Activated naive CD4-positive, alpha-beta T cell treated with anti-CD3 and anti-CD28 coated beads, Interleukin-2, amount 50 U/mL, for 24 hours (primary cell): ENCODE measurements at regions not wholly inside any gene's neighbourhood (a gene's known extent, or its start where the extent isn't known, plus 50 kb on each side); places are given as distances from the start of the nearest gene placed in this dataset.

ENCODE experiments used
- H3K27ac Mint-ChIP-seq: one replicate; pipeline ENCODE4 v1.8.0; 2021; ENCODE audit warnings: mild to moderate bottlenecking, mixed read lengths
- H3K27me3 Mint-ChIP-seq: one replicate; pipeline ENCODE4 v1.8.0; 2021; ENCODE audit warnings: mixed read lengths
- H3K36me3 Mint-ChIP-seq: one replicate; pipeline ENCODE4 v1.8.0; 2021; ENCODE audit warnings: mixed read lengths
- H3K4me1 Mint-ChIP-seq: one replicate; pipeline ENCODE4 v1.8.0; 2021; ENCODE audit warnings: mixed read lengths
- H3K4me3 Mint-ChIP-seq: one replicate; pipeline ENCODE4 v1.8.0; 2021; ENCODE audit warnings: mild to moderate bottlenecking, mixed read lengths
- H3K9me3 Mint-ChIP-seq: one replicate; pipeline ENCODE4 v1.8.0; 2021; ENCODE audit warnings: mixed read lengths

DNA sequence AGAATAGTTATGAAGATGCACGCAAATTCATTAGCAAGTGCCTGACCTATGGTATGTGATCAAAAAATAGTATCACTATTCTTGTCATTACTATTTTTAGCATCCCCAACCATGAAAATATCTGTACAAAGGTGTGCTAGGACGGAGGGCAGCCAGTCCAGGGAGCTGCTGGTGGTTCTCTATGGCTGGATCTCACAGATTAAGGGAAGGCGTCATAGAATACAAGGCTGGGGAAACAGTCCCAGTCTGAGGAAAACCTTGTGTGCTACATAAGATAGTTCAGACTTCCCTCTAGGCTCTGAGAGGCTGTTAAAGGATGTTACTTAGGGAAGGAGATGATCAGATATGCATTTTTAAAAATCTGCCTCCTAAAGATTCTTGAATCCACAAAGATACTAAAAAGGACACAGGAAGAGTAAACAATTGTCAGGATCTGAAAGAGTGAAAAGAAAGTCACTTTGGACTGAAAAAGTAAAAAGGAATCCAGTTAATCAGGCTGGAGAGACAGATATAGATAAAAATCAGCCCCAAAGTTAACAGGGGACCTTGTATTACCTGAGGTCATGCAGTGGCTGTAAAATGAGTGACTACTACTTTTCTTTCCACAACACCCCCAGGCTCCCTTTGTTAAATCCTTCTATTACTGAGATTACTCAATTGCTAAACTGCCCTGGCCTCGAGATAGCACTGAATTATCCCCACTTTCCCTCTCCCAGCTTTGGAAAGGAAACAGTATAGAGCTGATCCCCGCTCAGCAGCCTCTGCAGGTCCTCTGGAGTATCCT is 108.6 kb downstream of the MAB21L3 start:
- H3K27me3 Mint-ChIP-seq, result no peaks in the 10 kb centered on the region
- no peaks in the 10 kb centered on the region for H3K4me1 Mint-ChIP-seq
- no peak overlapping the region for H3K4me3 Mint-ChIP-seq
- H3K27ac Mint-ChIP-seq, result no peak overlapping the region
- H3K36me3 Mint-ChIP-seq, result no peaks in the 10 kb centered on the region
- no peaks in the 10 kb centered on the region for H3K9me3 Mint-ChIP-seq

DNA sequence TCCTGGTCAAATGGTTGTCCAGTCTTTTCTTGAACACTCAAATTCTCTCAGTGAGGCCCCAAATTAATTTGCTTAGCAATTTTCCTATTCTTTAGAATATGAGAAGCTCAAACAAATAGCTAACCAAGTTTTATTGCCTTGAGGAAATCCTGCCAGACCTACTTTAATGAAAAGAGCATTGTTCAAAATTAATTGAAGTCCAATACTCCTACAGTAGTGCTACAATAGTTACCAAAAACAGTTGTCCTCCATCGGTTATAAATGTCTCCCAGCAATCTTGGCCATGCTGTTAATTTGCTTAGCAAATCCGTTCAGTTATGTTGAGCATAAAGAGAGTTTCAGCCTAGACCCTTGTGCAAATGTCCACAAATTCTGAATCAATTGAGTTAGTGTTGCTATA is 112.9 kb downstream of the MAB21L3 start:
- Mint-ChIP-seq H3K4me3 (no peak overlapping the region), H3K36me3 (no peaks in the 10 kb centered on the region), H3K27me3 (no peaks in the 10 kb centered on the region), H3K9me3 (no peaks in the 10 kb centered on the region), H3K27ac (no peak overlapping the region), H3K4me1 (no peaks in the 10 kb centered on the region)

DNA sequence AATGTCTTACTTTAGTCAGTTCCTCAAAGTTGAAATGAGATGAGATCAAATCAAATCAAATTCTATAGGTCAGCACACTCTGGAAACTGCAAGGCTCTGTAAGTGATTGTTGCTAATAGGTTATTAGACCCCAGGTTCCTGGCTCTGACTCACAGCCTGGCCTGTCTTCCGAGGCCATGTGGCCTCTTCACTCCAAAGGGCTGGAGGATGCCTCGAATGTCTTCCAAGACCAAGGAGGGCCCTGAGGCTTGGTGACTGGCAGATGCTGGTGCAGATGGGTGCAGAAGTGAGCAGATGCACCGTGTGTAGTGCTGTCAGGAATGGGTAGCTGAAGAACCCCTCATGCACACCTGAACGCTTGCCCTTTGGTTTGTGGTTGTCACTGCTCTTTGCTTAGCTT is 113.4 kb downstream of the MAB21L3 start:
- Mint-ChIP-seq H3K27ac (no peak overlapping the region), H3K4me1 (no peaks in the 10 kb centered on the region), H3K36me3 (no peaks in the 10 kb centered on the region), H3K27me3 (no peaks in the 10 kb centered on the region), H3K4me3 (no peak overlapping the region), H3K9me3 (no peaks in the 10 kb centered on the region)

DNA sequence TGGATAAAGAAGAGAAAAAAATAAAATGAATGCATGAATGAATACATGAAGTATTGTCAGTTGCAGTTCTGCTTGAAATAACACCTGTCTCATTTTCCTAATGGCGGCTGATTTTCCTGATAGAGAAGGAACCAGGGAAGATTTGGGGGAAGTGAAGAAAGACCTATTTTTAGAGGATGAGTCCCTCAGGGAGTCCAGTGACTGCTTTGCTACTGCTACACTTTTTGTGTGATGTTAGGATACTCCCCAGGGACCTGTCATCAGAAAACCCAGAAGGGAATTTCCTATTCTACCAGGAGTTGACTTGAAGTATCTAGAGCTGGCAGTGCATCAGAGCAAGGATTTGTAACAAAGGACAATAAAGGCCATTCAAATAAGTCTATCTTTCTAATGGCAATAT is 114.8 kb downstream of the MAB21L3 start:
- Mint-ChIP-seq H3K36me3 (no peaks in the 10 kb centered on the region), H3K27ac (no peak overlapping the region), H3K4me3 (no peak overlapping the region), H3K4me1 (peaks cover 7% of the 10 kb centered on the region), H3K9me3 (no peaks in the 10 kb centered on the region), H3K27me3 (no peaks in the 10 kb centered on the region)

DNA sequence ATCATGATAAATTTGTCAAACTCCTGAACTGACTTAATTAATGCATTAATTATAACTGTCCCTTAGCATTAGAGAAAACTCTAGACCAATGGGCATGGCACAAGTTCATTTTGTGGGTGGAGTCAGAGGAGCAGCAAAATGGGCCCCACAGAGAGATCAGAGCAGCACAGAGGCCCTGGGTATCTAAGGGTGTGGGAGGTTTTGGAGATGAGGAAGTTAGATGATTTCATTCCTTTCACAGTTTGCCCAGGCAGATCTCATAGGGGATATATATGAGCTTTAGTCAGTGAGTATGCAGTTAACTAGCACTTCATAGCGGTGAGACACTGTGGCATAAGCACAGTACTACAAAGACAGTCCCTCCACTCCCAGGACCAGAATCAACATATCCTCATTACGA is 117.3 kb downstream of the MAB21L3 start:
- Mint-ChIP-seq H3K36me3 (no peaks in the 10 kb centered on the region), H3K27ac (no peak overlapping the region), H3K4me1 (peaks cover 16% of the 10 kb centered on the region), H3K4me3 (no peak overlapping the region), H3K27me3 (no peaks in the 10 kb centered on the region), H3K9me3 (no peaks in the 10 kb centered on the region)

DNA sequence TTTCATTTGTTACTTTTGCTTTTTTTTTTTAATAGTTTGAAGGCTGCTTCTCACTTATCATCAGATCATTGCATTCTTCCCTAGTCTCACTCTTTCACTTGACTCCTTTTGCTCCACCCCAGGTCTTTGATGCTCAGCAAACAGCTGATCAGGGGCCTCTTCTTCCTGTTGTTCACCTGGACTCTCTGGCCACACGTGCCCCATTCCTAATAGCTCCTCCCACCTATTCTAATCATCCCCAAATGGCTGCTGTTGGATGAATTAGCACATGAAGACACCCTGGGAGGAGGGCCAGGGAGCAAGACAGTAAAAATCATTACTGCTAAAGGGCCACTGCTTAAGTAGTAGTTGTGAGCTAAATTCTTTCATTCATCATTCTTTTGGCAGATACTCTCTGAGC is 119.5 kb downstream of the MAB21L3 start:
- Mint-ChIP-seq H3K4me3 (no peak overlapping the region), H3K36me3 (no peaks in the 10 kb centered on the region), H3K27ac (no peak overlapping the region), H3K4me1 (peaks cover 23% of the 10 kb centered on the region), H3K9me3 (no peaks in the 10 kb centered on the region), H3K27me3 (no peaks in the 10 kb centered on the region)

DNA sequence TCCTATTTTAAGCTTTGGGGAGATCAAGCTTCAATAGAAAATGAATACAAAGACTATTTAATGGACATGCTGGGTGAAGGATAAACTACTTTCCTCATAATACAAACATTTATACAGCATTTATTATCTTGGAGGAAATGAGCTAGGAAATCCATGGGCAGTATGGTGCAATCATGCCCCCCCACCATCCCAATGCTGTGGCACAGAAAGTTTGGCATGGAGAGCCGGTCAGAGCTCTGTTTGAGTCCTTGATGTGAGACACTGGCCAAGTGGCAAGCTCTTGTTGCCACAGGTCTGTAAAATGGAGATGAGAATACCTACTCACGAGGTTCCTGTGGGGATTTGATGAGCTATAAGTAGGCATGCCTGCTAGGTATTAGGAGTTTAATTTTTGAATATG is 120.6 kb downstream of the MAB21L3 start:
- H3K4me3 Mint-ChIP-seq, result no peak overlapping the region
- peaks cover 23% of the 10 kb centered on the region for H3K4me1 Mint-ChIP-seq
- H3K27me3 Mint-ChIP-seq, result no peaks in the 10 kb centered on the region
- H3K9me3 Mint-ChIP-seq, result no peaks in the 10 kb centered on the region
- no peaks in the 10 kb centered on the region for H3K36me3 Mint-ChIP-seq
- no peak overlapping the region for H3K27ac Mint-ChIP-seq

DNA sequence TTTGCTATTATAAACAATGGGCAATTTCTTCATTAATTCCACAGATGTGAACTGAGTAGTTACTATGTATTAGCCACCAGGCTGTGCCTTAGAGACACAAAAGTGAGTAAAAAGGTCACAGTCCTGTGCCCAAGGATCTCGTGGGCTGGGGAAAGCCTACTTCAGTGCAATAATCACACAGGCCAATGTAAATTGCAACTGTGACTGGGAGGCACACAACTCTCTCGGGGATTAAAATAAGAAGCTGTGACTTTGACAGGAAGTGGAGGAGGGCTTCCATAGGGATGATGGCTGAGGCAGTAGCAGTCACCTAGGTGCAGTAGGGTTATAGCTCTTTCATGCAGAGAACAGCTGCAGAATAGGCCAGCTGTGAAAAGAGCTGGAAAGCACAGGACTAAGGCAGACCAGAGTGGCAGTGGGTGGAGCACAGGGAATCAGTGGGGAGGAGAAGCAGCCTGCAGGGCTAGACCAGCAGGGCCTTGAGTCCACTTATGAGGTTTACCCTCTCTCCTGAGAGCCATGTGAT is 121.9 kb downstream of the MAB21L3 start:
- Mint-ChIP-seq H3K27me3 (no peaks in the 10 kb centered on the region), H3K4me3 (no peak overlapping the region), H3K4me1 (peaks cover 23% of the 10 kb centered on the region), H3K9me3 (no peaks in the 10 kb centered on the region), H3K36me3 (no peaks in the 10 kb centered on the region), H3K27ac (peak overlapping the region; percentile 60)

DNA sequence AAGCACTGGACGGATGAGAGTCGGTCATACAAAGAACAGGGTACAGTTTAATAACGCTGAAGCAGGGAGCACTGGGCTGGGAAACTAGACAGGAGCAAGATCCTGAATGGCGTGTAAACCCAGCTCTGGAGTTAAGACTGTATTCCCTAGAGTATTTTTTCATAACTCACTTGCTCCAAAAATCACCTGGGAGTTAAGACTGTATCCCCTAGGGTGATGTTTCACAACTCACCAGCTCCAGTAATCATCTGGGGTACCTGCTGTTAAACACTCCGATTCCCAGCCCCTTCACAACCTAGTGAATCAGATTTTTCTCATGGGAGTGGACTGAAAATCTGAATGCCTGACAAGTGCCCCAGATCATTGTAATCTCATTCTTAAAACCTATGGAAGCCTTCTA is 123.2 kb downstream of the MAB21L3 start:
- Mint-ChIP-seq H3K4me3 (no peak overlapping the region), H3K36me3 (no peaks in the 10 kb centered on the region), H3K9me3 (no peaks in the 10 kb centered on the region), H3K27ac (no peak overlapping the region), H3K27me3 (no peaks in the 10 kb centered on the region), H3K4me1 (peaks cover 23% of the 10 kb centered on the region)

DNA sequence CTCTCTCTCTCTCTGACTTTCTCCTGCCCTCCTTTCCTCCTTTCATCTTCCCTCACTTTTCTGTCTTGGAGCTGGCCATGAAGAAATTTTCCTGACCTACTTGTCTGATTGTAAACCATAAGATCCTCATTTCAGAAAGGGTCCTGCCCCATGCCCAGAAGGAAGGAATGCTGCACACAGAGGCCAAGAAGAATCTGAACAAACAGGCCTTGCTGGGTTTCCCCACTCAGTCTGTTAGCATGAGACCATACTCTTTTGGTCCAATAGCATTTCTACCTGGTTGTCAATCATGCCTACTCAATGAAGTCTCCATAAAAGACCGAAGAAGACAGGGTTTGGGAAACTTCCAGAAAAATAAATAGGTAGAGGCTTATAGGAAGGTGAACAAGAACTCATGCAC is 128.7 kb downstream of the MAB21L3 start:
- no peak overlapping the region for H3K27ac Mint-ChIP-seq
- H3K36me3 Mint-ChIP-seq, result no peaks in the 10 kb centered on the region
- no peaks in the 10 kb centered on the region for H3K27me3 Mint-ChIP-seq
- H3K4me3 Mint-ChIP-seq, result no peak overlapping the region
- no peaks in the 10 kb centered on the region for H3K9me3 Mint-ChIP-seq
- peaks cover 19% of the 10 kb centered on the region for H3K4me1 Mint-ChIP-seq

DNA sequence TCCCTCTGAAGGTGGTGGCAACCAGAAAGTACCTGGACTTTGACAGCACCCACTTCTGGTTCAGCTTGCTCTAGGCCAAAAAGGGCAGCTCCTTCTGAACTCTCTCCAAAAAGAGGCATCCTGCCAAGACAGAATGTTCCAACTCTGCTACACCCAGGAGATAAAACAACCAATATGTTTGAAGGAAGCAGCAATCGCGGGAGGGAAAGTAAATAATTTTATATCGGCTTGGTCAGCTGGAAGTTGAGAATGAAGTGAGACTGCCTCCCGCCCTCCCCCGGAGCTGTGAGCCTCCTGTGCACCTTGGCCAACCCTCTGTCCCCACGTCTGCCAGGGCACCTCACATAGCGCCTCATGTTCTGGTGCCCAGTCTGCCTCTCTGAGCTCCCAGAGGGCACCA is 130.3 kb upstream of the ATP1A1 start:
- no peaks in the 10 kb centered on the region for H3K27me3 Mint-ChIP-seq
- H3K36me3 Mint-ChIP-seq, result no peaks in the 10 kb centered on the region
- no peaks in the 10 kb centered on the region for H3K9me3 Mint-ChIP-seq
- H3K4me3 Mint-ChIP-seq, result no peak overlapping the region
- H3K27ac Mint-ChIP-seq, result no peak overlapping the region
- peaks cover 19% of the 10 kb centered on the region for H3K4me1 Mint-ChIP-seq

DNA sequence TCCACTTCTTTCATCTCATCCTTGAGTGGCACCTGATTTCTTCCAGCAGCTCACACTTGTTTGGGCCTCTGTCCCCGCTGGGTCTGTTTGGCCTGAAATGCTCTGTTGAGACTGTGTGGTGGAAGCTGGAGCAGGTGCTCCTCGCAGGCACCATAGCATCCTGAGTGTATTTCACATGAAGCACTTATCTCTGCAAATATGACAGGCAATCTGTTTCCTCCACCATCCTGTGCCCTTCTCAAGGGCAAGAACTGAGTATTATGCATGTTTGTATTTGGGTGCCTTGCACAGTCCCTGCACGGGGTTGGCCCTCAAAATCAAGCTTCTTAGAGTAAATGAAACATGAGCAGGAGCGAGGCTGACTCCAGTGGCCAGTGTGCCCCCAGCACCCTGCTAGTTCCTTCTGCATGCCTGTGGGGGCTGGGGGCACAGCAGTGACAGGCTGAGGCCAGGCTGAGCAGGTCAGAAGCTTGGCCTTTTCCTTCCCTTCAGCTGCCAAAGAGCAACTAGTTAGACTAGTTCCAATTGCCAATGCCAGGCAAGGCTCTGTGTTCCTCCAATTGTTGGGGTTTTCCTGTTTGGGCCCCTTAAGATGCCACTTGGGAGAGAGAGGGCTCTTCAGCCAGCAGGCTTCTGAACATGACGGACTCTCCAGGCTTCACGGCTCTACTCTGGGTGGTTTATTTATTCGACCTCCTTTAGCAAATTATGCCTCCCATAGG is 129.6 kb upstream of the ATP1A1 start:
- H3K4me1 Mint-ChIP-seq, result peaks cover 19% of the 10 kb centered on the region
- H3K9me3 Mint-ChIP-seq, result no peaks in the 10 kb centered on the region
- no peak overlapping the region for H3K27ac Mint-ChIP-seq
- H3K36me3 Mint-ChIP-seq, result no peaks in the 10 kb centered on the region
- H3K4me3 Mint-ChIP-seq, result no peak overlapping the region
- H3K27me3 Mint-ChIP-seq, result no peaks in the 10 kb centered on the region

DNA sequence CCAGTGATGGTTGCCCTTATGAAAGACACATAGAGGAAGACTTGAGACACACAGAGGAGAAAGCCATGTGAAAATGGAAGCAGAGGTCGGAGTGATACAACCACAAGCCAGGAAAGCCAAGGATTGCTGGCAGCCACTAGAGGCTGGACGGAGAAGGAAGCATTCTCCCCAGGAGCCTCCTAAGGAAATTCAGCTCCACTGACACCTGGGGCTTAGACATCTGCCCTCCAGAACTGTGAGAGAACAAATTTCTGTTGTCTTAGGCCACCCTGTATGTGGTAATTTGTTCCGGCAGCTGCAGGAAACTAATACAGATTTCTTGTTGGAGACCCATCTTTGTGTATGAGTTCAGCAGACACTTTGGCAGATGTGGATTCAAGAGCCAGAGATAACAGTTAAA is 126.9 kb upstream of the ATP1A1 start:
- H3K9me3 Mint-ChIP-seq, result no peaks in the 10 kb centered on the region
- H3K27me3 Mint-ChIP-seq, result no peaks in the 10 kb centered on the region
- H3K27ac Mint-ChIP-seq, result peak overlapping the region; percentile 49
- H3K4me1 Mint-ChIP-seq, result peaks cover 14% of the 10 kb centered on the region
- H3K4me3 Mint-ChIP-seq, result no peak overlapping the region
- no peaks in the 10 kb centered on the region for H3K36me3 Mint-ChIP-seq

DNA sequence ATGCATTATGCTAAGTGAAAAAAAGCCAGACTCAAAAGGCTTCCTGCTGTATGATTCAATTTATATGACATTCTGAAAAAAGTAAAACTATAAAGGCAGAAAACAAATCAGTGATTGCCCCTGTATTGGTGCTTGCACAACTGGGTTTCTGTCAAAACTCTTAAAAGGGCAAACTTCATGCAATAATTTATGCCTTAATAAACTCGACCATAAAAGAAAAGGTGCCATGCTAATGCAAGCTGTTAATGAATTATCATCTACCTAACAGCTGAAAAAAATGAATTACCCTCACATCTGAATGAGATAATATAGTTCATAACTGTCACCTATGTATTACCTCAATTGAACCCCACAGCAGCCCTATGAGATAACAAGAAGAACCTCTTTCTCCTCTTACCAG is 120.8 kb upstream of the ATP1A1 start:
- peaks cover 19% of the 10 kb centered on the region for H3K4me1 Mint-ChIP-seq
- H3K27me3 Mint-ChIP-seq, result no peaks in the 10 kb centered on the region
- H3K36me3 Mint-ChIP-seq, result no peaks in the 10 kb centered on the region
- no peaks in the 10 kb centered on the region for H3K9me3 Mint-ChIP-seq
- no peak overlapping the region for H3K4me3 Mint-ChIP-seq
- H3K27ac Mint-ChIP-seq, result no peak overlapping the region

DNA sequence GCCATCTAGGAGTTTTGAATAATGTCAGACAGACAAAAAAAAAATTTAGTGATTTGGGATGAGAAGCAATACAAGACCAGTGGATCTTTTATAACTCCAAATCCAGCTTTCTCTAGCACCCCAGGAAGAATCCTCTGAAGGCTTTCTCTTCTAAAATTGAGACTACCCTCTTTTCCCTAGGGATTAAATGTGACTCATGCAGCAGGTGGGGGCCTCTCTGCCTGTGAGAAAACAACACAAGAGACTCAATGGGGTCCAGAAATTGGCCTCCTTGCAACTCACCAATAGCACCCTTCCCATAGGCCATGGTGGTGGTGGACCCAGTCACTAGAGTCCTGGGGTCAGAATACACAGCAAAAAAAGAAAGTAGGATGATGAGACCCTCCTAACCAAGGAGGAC is 120.3 kb upstream of the ATP1A1 start:
- H3K4me3 Mint-ChIP-seq, result no peak overlapping the region
- H3K27me3 Mint-ChIP-seq, result no peaks in the 10 kb centered on the region
- H3K4me1 Mint-ChIP-seq, result peaks cover 19% of the 10 kb centered on the region
- H3K9me3 Mint-ChIP-seq, result no peaks in the 10 kb centered on the region
- H3K27ac Mint-ChIP-seq, result no peak overlapping the region
- H3K36me3 Mint-ChIP-seq, result no peaks in the 10 kb centered on the region

DNA sequence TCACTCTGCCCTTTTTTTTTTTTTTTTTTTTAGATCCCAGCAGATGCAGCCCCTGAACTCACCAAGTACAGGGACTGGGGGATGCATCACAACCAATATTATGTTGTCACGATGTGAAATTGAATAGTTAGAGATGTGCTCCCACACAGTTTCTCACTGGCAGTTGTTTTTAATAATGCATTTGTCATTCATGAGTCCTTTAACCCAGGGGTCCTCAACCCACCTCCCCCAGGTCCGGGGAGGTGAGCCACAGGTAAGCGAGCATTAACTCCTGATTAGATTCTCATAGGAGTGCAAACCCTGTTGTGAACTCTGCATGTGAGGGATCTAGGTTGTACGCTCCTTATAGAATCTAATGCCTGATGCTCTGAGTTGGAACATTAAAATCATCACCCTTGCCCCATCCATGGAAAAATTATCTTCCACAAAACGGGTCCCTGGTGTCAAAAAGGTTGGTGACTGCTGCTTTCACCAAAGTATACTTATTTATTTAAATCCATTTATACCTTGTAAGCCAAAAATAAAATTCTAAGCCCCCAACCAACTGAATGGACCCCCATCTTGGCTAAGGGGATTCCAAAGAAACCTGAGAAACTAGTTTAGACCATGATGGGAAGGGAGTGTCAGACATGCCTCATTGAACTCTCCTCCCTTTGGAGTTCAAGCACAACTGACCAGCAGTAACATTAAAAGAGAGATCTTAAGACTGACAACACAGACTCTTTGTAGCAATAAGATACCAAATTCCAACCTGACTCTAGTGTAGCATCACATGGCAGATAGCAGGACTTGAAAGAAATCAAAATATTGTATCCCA is 119.3 kb upstream of the ATP1A1 start:
- H3K27me3 Mint-ChIP-seq, result no peaks in the 10 kb centered on the region
- no peaks in the 10 kb centered on the region for H3K9me3 Mint-ChIP-seq
- H3K4me1 Mint-ChIP-seq, result peaks cover 21% of the 10 kb centered on the region
- H3K36me3 Mint-ChIP-seq, result no peaks in the 10 kb centered on the region
- H3K4me3 Mint-ChIP-seq, result no peak overlapping the region
- H3K27ac Mint-ChIP-seq, result no peak overlapping the region
